Hepatocyte (in vitro differentiated cells): ENCODE measurements at regions not wholly inside any gene's neighbourhood (a gene's known extent, or its start where the extent isn't known, plus 50 kb on each side); places are given as distances from the start of the nearest gene placed in this dataset.

Experiments used
- DNase-seq: peaks from one replicate; pipeline ENCODE4 v3.0.0-alpha.2; 2016; ENCODE audit warnings: low spot score
- H2AFZ ChIP-seq: fragments of 200-600 bp; sonication (generic); 2 replicates; pipeline ENCODE4 v1.6.0; 2016; ENCODE audit warnings: antibody characterized with exemption, mild to moderate bottlenecking
- H3K27ac ChIP-seq: fragments of 200-600 bp; sonication (generic); 2 replicates; pipeline ENCODE4 v1.5.1; 2016; ENCODE audit warnings: mild to moderate bottlenecking
- H3K27me3 ChIP-seq: fragments of 200-600 bp; sonication (generic); 2 replicates; pipeline ENCODE4 v1.6.1; 2016
- H3K36me3 ChIP-seq: fragments of 200-600 bp; sonication (generic); replicated peaks from 2 replicates; pipeline ENCODE4 v1.5.1; 2016; ENCODE audit warnings: low read depth; ENCODE audit not compliant: insufficient read depth
- H3K4me1 ChIP-seq: fragments of 200-600 bp; sonication (generic); 2 replicates; pipeline ENCODE4 v1.5.1; 2016; ENCODE audit warnings: mild to moderate bottlenecking, moderate library complexity; ENCODE audit not compliant: insufficient read depth
- H3K4me2 ChIP-seq: fragments of 200-600 bp; sonication (generic); 2 replicates; pipeline ENCODE4 v1.6.0; 2016
- H3K4me3 ChIP-seq: fragments of 200-600 bp; sonication (generic); 2 replicates; pipeline ENCODE4 v1.5.1; 2016; ENCODE audit warnings: mild to moderate bottlenecking
- H3K79me2 ChIP-seq: fragments of 200-600 bp; sonication (generic); 2 replicates; pipeline ENCODE4 v1.6.0; 2017; ENCODE audit warnings: mild to moderate bottlenecking
- H3K9me2 ChIP-seq: fragments of 200-600 bp; sonication (generic); replicated peaks from 2 replicates; pipeline ENCODE4 v1.6.0; 2017; ENCODE audit warnings: mild to moderate bottlenecking; ENCODE audit not compliant: insufficient read depth
- H3K9me3 ChIP-seq: fragments of 200-600 bp; sonication (generic); 2 replicates; pipeline ENCODE4 v1.5.1; 2016; ENCODE audit warnings: low read depth, mild to moderate bottlenecking
- H4K20me1 ChIP-seq: fragments of 200-600 bp; sonication (generic); 2 replicates; pipeline ENCODE4 v1.6.0; 2016; ENCODE audit warnings: mild to moderate bottlenecking; ENCODE audit not compliant: insufficient read depth, poor library complexity, severe bottlenecking
- CTCF ChIP-seq: fragments of 200-600 bp; sonication (generic); IDR thresholded peaks from 2 replicates; pipeline ENCODE4 v1.5.1; 2016; ENCODE audit warnings: antibody characterized with exemption, mild to moderate bottlenecking; ENCODE audit not compliant: poor library complexity
- EZH2 ChIP-seq: fragments of 200-600 bp; sonication (generic); IDR thresholded peaks from 2 replicates; pipeline ENCODE4 v1.6.1; 2016; ENCODE audit warnings: antibody characterized with exemption, mild to moderate bottlenecking, borderline replicate concordance
- EZH2phosphoT487 ChIP-seq: fragments of 200-600 bp; sonication (generic); IDR thresholded peaks from one replicate; pipeline ENCODE4 v1.6.1; 2018; ENCODE audit warnings: antibody characterized with exemption, mild to moderate bottlenecking, low read depth, moderate library complexity; ENCODE audit not compliant: unreplicated experiment, severe bottlenecking
- WGBS: methylation state at CpG from one replicate; pipeline ENCODE4 v1.1.6; 2016; ENCODE audit warnings: low lambda C conversion rate; ENCODE audit errors: missing lambda C conversion rate; 5-methylcytosine and 5-hydroxymethylcytosine counted together

- DNase-seq: no peak
- Histone ChIP-seq H3K9me3 (no peaks in the 10 kb centered on the region), H3K36me3 (no peaks in the 10 kb centered on the region), H3K4me2 (no peak overlapping the region), H3K4me3 (no peak overlapping the region), H3K9me2 (no peaks in the 10 kb centered on the region), H2AFZ (no peak overlapping the region), H3K27me3 (no peaks in the 10 kb centered on the region), H3K79me2 (no peaks in the 10 kb centered on the region), H3K4me1 (no peaks in the 10 kb centered on the region), H3K27ac (no peak overlapping the region), H4K20me1 (no peaks in the 10 kb centered on the region)
- TF ChIP-seq EZH2phosphoT487: no peak
- no peak for TF ChIP-seq CTCF
- TF ChIP-seq EZH2: no peak
- 91% methylated on average over 1 of the region's 1 CpG for WGBS
Measured at GRCh38 chr4:173753408-173753807, 223.4 kb upstream of the HAND2 start.

GRCh38 chr4:173752610-173753230 lies 222.7 kb upstream of the HAND2 start:
- no peak for DNase-seq
- H4K20me1 ChIP-seq: no peaks in the 10 kb centered on the region
- no peaks in the 10 kb centered on the region for H3K36me3 ChIP-seq
- no peaks in the 10 kb centered on the region for H3K27me3 ChIP-seq
- no peaks in the 10 kb centered on the region for H3K4me1 ChIP-seq
- H3K4me3 ChIP-seq: no peak overlapping the region
- H3K9me3 ChIP-seq: no peaks in the 10 kb centered on the region
- no peak overlapping the region for H2AFZ ChIP-seq
- WGBS: 56% methylated on average over 7 of the region's 7 CpGs
- no peak overlapping the region for H3K4me2 ChIP-seq
- no peaks in the 10 kb centered on the region for H3K79me2 ChIP-seq
- H3K27ac ChIP-seq: no peak overlapping the region
- TF ChIP-seq CTCF (peak; percentile 23), EZH2phosphoT487 (no peak)
- H3K9me2 ChIP-seq: no peaks in the 10 kb centered on the region

GRCh38 chr4:173748353-173748752 lies 218.3 kb upstream of the HAND2 start:
- peak; percentile 15 for DNase-seq
- TF ChIP-seq EZH2phosphoT487 (no peak), CTCF (peak; percentile 49)
- H3K79me2 ChIP-seq: no peaks in the 10 kb centered on the region
- no peaks in the 10 kb centered on the region for H3K9me2 ChIP-seq
- WGBS: 48% methylated on average over 1 of the region's 1 CpG
- H3K4me3 ChIP-seq: no peak overlapping the region
- H4K20me1 ChIP-seq: no peaks in the 10 kb centered on the region
- H3K27ac ChIP-seq: no peak overlapping the region
- H3K27me3 ChIP-seq: no peaks in the 10 kb centered on the region
- H3K4me1 ChIP-seq: no peaks in the 10 kb centered on the region
- H3K9me3 ChIP-seq: no peaks in the 10 kb centered on the region
- no peaks in the 10 kb centered on the region for H3K36me3 ChIP-seq
- no peak overlapping the region for H2AFZ ChIP-seq
- H3K4me2 ChIP-seq: no peak overlapping the region
